HG03064 (cell line): ENCODE measurements at regions not wholly inside any gene's neighbourhood (a gene's known extent, or its start where the extent isn't known, plus 50 kb on each side); places are given as distances from the start of the nearest gene placed in this dataset.
"Not testable (repeated sequence)": the region's sequence is repeated elsewhere in the genome, so short reads cannot be mapped to it uniquely, and the experiment has no call there.

Experiments used
- ATAC-seq: cut with Tn5 transposase; IDR thresholded peaks from one replicate; pipeline ENCODE4 v1.9.1; 2021; ENCODE audit warnings: low read depth; ENCODE audit not compliant: unreplicated experiment

- ATAC-seq, result no peak
These were observed 158.4 kb downstream of the DUSP10 start for GRCh38 chr1:221583465-221583864.

GRCh38 chr1:221587013-221587412 is 154.9 kb downstream of the DUSP10 start:
- not testable (repeated sequence) for ATAC-seq

GRCh38 chr1:221591250-221591649 is 150.6 kb downstream of the DUSP10 start:
- ATAC-seq, result not testable (repeated sequence)

GRCh38 chr1:221594576-221594975 is 147.3 kb downstream of the DUSP10 start:
- ATAC-seq, result no peak

- ATAC-seq, result no peak
These were observed 143.8 kb downstream of the DUSP10 start for GRCh38 chr1:221598122-221598521.

- ATAC-seq, result no peak
These were observed 140.7 kb downstream of the DUSP10 start for GRCh38 chr1:221601166-221601565.

- no peak for ATAC-seq
These were observed 139.1 kb downstream of the DUSP10 start for GRCh38 chr1:221602830-221603229.

GRCh38 chr1:221604390-221604789 is 137.5 kb downstream of the DUSP10 start:
- ATAC-seq, result not testable (repeated sequence)

GRCh38 chr1:221604948-221605347 is 136.9 kb downstream of the DUSP10 start:
- no peak for ATAC-seq

GRCh38 chr1:221605569-221605968 is 136.3 kb downstream of the DUSP10 start:
- ATAC-seq, result no peak

- no peak for ATAC-seq
These were observed 135.6 kb downstream of the DUSP10 start for GRCh38 chr1:221606256-221606655.

GRCh38 chr1:221608835-221609320 is 133.0 kb downstream of the DUSP10 start:
- ATAC-seq, result no peak

GRCh38 chr1:221611656-221612046 is 130.2 kb downstream of the DUSP10 start:
- no peak for ATAC-seq

GRCh38 chr1:221612047-221612777 is 129.7 kb downstream of the DUSP10 start:
- no peak for ATAC-seq

- ATAC-seq, result no peak
These were observed 121.2 kb downstream of the DUSP10 start for GRCh38 chr1:221620437-221621384.

GRCh38 chr1:221621683-221622082 is 120.2 kb downstream of the DUSP10 start:
- no peak for ATAC-seq

GRCh38 chr1:221622389-221622788 is 119.5 kb downstream of the DUSP10 start:
- no peak for ATAC-seq

GRCh38 chr1:221625026-221625425 is 116.9 kb downstream of the DUSP10 start:
- ATAC-seq, result no peak

- no peak for ATAC-seq
These were observed 115.8 kb downstream of the DUSP10 start for GRCh38 chr1:221626041-221626440.

GRCh38 chr1:221630236-221630635 is 111.7 kb downstream of the DUSP10 start:
- ATAC-seq, result no peak

GRCh38 chr1:221631556-221631955 is 110.3 kb downstream of the DUSP10 start:
- no peak for ATAC-seq
